H1 (cell line): ENCODE measurements at regions not wholly inside any gene's neighbourhood (a gene's known extent, or its start where the extent isn't known, plus 50 kb on each side); places are given as distances from the start of the nearest gene placed in this dataset.

ENCODE experiments used
- TF ChIP-seq, protein P1 (sequence below): fragments of 300-600 bp; sonication (generic); IDR thresholded peaks from 2 replicates; pipeline ENCODE4 v1.7.1; 2012; ENCODE audit warnings: low read length, moderate library complexity, mild to moderate bottlenecking, inconsistent platforms; ENCODE audit not compliant: insufficient replicate concordance

DNA sequence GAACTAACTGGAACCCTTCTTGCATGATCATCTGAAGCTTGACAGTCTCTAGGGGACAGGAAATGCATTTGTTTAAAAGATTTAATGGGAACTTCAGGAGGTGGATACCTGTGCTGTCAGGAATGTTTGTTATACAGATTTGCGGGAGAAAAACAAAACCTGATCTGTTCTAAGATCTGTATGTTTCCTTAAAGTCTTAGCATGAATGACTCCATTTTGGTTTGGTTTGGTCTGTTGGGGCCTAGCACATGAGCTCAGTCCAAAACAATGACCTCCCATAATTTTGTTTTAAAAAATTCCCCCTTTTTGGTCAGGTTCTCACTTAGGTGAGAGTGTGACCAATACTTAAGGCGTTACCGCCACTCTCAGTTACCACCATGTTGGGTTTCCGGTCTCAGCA is 138.7 kb downstream of the AKR1D1 start (continued):
- TF ChIP-seq, protein P1, sequence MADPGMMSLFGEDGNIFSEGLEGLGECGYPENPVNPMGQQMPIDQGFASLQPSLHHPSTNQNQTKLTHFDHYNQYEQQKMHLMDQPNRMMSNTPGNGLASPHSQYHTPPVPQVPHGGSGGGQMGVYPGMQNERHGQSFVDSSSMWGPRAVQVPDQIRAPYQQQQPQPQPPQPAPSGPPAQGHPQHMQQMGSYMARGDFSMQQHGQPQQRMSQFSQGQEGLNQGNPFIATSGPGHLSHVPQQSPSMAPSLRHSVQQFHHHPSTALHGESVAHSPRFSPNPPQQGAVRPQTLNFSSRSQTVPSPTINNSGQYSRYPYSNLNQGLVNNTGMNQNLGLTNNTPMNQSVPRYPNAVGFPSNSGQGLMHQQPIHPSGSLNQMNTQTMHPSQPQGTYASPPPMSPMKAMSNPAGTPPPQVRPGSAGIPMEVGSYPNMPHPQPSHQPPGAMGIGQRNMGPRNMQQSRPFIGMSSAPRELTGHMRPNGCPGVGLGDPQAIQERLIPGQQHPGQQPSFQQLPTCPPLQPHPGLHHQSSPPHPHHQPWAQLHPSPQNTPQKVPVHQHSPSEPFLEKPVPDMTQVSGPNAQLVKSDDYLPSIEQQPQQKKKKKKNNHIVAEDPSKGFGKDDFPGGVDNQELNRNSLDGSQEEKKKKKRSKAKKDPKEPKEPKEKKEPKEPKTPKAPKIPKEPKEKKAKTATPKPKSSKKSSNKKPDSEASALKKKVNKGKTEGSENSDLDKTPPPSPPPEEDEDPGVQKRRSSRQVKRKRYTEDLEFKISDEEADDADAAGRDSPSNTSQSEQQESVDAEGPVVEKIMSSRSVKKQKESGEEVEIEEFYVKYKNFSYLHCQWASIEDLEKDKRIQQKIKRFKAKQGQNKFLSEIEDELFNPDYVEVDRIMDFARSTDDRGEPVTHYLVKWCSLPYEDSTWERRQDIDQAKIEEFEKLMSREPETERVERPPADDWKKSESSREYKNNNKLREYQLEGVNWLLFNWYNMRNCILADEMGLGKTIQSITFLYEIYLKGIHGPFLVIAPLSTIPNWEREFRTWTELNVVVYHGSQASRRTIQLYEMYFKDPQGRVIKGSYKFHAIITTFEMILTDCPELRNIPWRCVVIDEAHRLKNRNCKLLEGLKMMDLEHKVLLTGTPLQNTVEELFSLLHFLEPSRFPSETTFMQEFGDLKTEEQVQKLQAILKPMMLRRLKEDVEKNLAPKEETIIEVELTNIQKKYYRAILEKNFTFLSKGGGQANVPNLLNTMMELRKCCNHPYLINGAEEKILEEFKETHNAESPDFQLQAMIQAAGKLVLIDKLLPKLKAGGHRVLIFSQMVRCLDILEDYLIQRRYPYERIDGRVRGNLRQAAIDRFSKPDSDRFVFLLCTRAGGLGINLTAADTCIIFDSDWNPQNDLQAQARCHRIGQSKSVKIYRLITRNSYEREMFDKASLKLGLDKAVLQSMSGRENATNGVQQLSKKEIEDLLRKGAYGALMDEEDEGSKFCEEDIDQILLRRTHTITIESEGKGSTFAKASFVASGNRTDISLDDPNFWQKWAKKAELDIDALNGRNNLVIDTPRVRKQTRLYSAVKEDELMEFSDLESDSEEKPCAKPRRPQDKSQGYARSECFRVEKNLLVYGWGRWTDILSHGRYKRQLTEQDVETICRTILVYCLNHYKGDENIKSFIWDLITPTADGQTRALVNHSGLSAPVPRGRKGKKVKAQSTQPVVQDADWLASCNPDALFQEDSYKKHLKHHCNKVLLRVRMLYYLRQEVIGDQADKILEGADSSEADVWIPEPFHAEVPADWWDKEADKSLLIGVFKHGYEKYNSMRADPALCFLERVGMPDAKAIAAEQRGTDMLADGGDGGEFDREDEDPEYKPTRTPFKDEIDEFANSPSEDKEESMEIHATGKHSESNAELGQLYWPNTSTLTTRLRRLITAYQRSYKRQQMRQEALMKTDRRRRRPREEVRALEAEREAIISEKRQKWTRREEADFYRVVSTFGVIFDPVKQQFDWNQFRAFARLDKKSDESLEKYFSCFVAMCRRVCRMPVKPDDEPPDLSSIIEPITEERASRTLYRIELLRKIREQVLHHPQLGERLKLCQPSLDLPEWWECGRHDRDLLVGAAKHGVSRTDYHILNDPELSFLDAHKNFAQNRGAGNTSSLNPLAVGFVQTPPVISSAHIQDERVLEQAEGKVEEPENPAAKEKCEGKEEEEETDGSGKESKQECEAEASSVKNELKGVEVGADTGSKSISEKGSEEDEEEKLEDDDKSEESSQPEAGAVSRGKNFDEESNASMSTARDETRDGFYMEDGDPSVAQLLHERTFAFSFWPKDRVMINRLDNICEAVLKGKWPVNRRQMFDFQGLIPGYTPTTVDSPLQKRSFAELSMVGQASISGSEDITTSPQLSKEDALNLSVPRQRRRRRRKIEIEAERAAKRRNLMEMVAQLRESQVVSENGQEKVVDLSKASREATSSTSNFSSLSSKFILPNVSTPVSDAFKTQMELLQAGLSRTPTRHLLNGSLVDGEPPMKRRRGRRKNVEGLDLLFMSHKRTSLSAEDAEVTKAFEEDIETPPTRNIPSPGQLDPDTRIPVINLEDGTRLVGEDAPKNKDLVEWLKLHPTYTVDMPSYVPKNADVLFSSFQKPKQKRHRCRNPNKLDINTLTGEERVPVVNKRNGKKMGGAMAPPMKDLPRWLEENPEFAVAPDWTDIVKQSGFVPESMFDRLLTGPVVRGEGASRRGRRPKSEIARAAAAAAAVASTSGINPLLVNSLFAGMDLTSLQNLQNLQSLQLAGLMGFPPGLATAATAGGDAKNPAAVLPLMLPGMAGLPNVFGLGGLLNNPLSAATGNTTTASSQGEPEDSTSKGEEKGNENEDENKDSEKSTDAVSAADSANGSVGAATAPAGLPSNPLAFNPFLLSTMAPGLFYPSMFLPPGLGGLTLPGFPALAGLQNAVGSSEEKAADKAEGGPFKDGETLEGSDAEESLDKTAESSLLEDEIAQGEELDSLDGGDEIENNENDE, result no peak
